Right lobe of liver (tissue), 6 donors: ENCODE measurements at regions not wholly inside any gene's neighbourhood (a gene's known extent, or its start where the extent isn't known, plus 50 kb on each side); places are given as distances from the start of the nearest gene placed in this dataset.
A peak's percentile ranks its signal among the peaks of the same experiment; 100 is the strongest.

ENCODE experiments used
- ATAC-seq, 4 donors: fragments of 200-7000 bp; cut with Tn5 transposase; one replicate each; pipeline ENCODE4 v1.9.1; 2020; ENCODE audit warnings: mild to moderate bottlenecking in 4 of 4, moderate library complexity in 4 of 4
- DNase-seq, 3 donors: peaks; one replicate each; pipeline ENCODE4 v3.0.0-alpha.2; 2020
- H3K27ac ChIP-seq, 3 donors: fragments of 200-600 bp; one replicate each; pipeline ENCODE4 v1.8.0; 2022
- H3K27me3 ChIP-seq, 2 donors: fragments of 200-600 bp; one replicate each; pipeline ENCODE4 v1.8.0; 2022
- H3K36me3 ChIP-seq, 4 donors: fragments of 200-600 bp; sonication (generic) in 1 of 4; one replicate each; pipeline versions ENCODE4 v1.5.1 to v1.8.0; 2017 to 2022; ENCODE audit warnings: control low read depth in 1 of 4
- H3K4me1 ChIP-seq, 4 donors: fragments of 200-600 bp; sonication (generic) in 1 of 4; one replicate each; pipeline versions ENCODE4 v1.5.1 to v1.8.0; 2017 to 2022; ENCODE audit warnings: control low read depth in 1 of 4
- H3K4me3 ChIP-seq, 3 donors: fragments of 200-600 bp; one replicate each; pipeline ENCODE4 v1.8.0; 2022
- H3K9me3 ChIP-seq, 4 donors: fragments of 200-600 bp; sonication (generic) in 1 of 4; one replicate each; pipeline versions ENCODE4 v1.5.1 to v1.8.0; 2017 to 2022; ENCODE audit warnings: control low read depth in 1 of 4
- CTCF ChIP-seq, 4 donors: fragments of 200-600 bp in 3 of 4; fragments of 450-650 bp in 1 of 4; IDR thresholded peaks; one replicate each; pipeline versions ENCODE4 v1.5.1 to v1.8.0; 2016 to 2022; ENCODE audit warnings: antibody characterized with exemption in 4 of 4, mild to moderate bottlenecking in 2 of 4
- POLR2A ChIP-seq: fragments of 450-650 bp; IDR thresholded peaks from one replicate; pipeline ENCODE4 v1.6.1; 2017; ENCODE audit warnings: antibody characterized with exemption, mild to moderate bottlenecking
- WGBS: methylation state at CpG from one replicate; pipeline ENCODE4 v1.1.6; 2018; ENCODE audit warnings: low coverage, low lambda C conversion rate; ENCODE audit not compliant: insufficient coverage; ENCODE audit errors: missing lambda C conversion rate; 5-methylcytosine and 5-hydroxymethylcytosine counted together
- intact Hi-C, 2 donors: fragments of 100-400 bp; cut with DNase I; formaldehyde crosslinking; loops; one replicate each; pipeline versions ENCODE4 v1.11.2 to v1.14.1; 2022
- donor health status: DM: no; HTN: yes; CAD: no.
- donor health status: DM: no; HTN: no; CAD: no.
- donor health status: DM: no; HTN: no; CAD: no.
- donor health status: DM: no; HTN: yes; CAD: no.
- donor health status: DM: no; HTN: yes; CAD: no.

DNA sequence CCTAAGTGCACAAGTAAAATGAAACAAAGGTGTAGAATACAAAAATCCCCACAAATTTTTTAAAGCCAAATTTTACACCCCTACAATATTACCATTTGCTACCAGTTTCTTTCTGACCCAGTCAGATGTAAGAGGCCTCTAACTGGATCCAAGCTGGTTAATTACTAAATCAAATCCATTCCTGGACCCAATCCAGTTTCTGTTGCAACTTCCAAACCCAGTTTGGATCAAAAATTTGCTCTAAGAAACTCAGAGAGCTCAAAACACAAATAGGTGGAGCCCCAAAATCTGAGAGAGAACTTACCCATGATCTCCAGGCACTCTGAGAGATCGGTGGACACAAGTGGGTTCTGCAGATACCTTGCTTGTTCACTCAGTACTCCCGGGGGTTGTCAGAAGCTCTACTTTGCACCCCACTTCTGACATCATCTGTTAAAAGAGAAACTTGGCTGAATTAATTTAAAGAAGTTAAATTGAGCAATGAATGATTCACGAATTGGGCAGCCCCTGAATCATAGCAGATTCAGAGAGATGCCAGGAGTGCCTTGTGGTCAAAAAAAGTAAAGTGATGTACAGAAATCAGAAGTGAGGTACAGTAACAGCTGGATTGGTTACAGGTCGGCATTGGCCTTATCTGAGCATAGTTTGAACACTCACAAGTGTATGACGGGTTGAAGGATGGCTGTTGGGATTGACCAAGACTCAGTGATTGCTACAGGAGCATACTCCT is 448.0 kb downstream of the KCNT2 start:
- H3K27me3 ChIP-seq = no peaks in the 10 kb centered on the region
- WGBS = 66% methylated on average over 5 of the region's 5 CpGs
- H3K27ac ChIP-seq = no peak overlapping the region
- intact Hi-C loops = no loop called here
- TF ChIP-seq POLR2A = no peak
- no peak for TF ChIP-seq CTCF (IDR thresholded peaks at IDR 0.05)
- ATAC-seq (no peak), DNase-seq (no peak)
- no peaks in the 10 kb centered on the region for H3K36me3 ChIP-seq
- no peak overlapping the region for H3K4me3 ChIP-seq
- no peaks in the 10 kb centered on the region for H3K9me3 ChIP-seq
- H3K4me1 ChIP-seq = no peaks in the 10 kb centered on the region

DNA sequence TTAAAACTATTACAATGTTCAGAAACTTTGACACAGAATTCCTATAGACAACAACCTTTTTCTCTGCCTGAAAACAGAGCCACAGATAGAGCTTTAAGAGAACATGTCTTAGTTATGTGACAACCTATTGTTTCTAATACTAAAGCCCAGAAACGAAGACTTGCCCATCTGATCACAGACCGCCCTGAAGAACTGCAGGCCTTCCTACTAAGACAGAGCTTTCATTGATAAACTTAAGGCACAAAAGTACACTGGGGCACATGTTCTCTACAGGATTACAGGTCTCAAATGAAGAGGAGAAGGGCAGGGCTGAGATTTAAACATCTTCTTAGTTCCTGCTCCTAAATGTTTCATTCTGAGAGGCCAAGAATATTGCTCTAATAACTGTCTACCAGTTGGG is 452.7 kb downstream of the KCNT2 start:
- TF ChIP-seq CTCF (IDR thresholded peaks at IDR 0.05) (no peak), POLR2A (no peak)
- H3K36me3 ChIP-seq = no peaks in the 10 kb centered on the region
- intact Hi-C loops = no loop called here
- no peaks in the 10 kb centered on the region for H3K27me3 ChIP-seq
- H3K4me1 ChIP-seq = no peaks in the 10 kb centered on the region
- no peak overlapping the region for H3K4me3 ChIP-seq
- no peak overlapping the region for H3K27ac ChIP-seq
- WGBS = 85% methylated on average over 2 of the region's 2 CpGs
- ATAC-seq (no peak), DNase-seq (no peak)
- H3K9me3 ChIP-seq = no peaks in the 10 kb centered on the region

GRCh38 chr1:196152975-196153374 is 455.3 kb downstream of the KCNT2 start:
- no peak overlapping the region for H3K4me3 ChIP-seq
- no peak for DNase-seq
- no peak for ATAC-seq
- TF ChIP-seq CTCF (IDR thresholded peaks at IDR 0.05) = no peak
- TF ChIP-seq POLR2A = no peak
- WGBS = 62% methylated on average over 5 of the region's 5 CpGs
- no peaks in the 10 kb centered on the region for H3K9me3 ChIP-seq
- no peaks in the 10 kb centered on the region for H3K27me3 ChIP-seq
- H3K36me3 ChIP-seq = no peaks in the 10 kb centered on the region
- intact Hi-C loops = no loop called here
- no peaks in the 10 kb centered on the region for H3K4me1 ChIP-seq
- H3K27ac ChIP-seq = no peak overlapping the region

GRCh38 chr1:196152086-196152485 is 456.2 kb downstream of the KCNT2 start:
- DNase-seq = peak; percentile 40 to 71 (median 62)
- Histone ChIP-seq H3K9me3 (no peaks in the 10 kb centered on the region), H3K27me3 (no peaks in the 10 kb centered on the region), H3K4me1 (no peaks in the 10 kb centered on the region), H3K36me3 (no peaks in the 10 kb centered on the region), H3K27ac (peak overlapping the region in 1 of 3 donors; percentile 7), H3K4me3 (no peak overlapping the region)
- peak; percentile 97 to 100 (median 99) for ATAC-seq
- TF ChIP-seq POLR2A (no peak), CTCF (IDR thresholded peaks at IDR 0.05) (no peak)
- 18% methylated on average over 3 of the region's 3 CpGs for WGBS
- intact Hi-C loops = no loop called here
